A549 (cell line): ENCODE measurements at regions not wholly inside any gene's neighbourhood (a gene's known extent, or its start where the extent isn't known, plus 50 kb on each side); places are given as distances from the start of the nearest gene placed in this dataset.

Source experiments
- POLR2A ChIP-seq: IDR thresholded peaks from 2 replicates; pipeline ENCODE4 v1.6.1; 2012; ENCODE audit warnings: mild to moderate bottlenecking, low read length
- REST ChIP-seq: fragments of 200-600 bp; sonication (generic); IDR thresholded peaks from 2 replicates; pipeline ENCODE4 v1.6.1; 2016; ENCODE audit warnings: antibody characterized with exemption, mild to moderate bottlenecking, moderate library complexity
- SMC3 ChIP-seq: fragments of >200 bp; sonication (Bioruptor Twin); formaldehyde crosslinking; IDR thresholded peaks from 3 replicates; pipeline ENCODE4 v1.6.1; 2018; ENCODE audit warnings: inconsistent platforms
- SREBF2 ChIP-seq: fragments of 450-650 bp; IDR thresholded peaks from 2 replicates; pipeline ENCODE4 v1.6.1; 2014; ENCODE audit warnings: mild to moderate bottlenecking, moderate library complexity

DNA sequence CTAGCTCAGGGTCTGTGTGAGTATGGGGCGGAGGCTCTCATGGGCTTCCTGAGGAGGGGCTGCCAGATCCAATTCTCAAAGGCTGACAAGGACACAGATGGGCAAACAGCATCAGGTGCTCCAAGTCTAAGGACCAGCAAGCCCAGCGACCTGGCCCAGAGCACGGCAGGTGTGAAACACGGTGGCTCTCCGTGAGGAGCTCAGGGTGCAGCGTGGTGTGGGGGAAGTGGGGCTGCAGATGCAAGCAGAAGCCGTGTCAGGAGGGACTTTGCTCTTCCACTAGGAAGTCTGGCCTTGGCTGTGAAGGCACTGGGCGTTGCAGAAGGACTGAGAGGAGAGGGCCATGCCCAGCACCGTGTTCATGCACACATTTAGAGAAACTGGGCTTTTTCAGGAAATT is 420.0 kb downstream of the GADD45G start:
- no peak for TF ChIP-seq REST
- no peak for TF ChIP-seq SMC3
- TF ChIP-seq POLR2A = no peak
- TF ChIP-seq SREBF2 = no peak
